Adrenal gland (tissue), 5 donors: ENCODE measurements at regions not wholly inside any gene's neighbourhood (a gene's known extent, or its start where the extent isn't known, plus 50 kb on each side); places are given as distances from the start of the nearest gene placed in this dataset.

Experiments
- POLR2A ChIP-seq, 2 donors: fragments of 450-650 bp; IDR thresholded peaks; one replicate each; pipeline ENCODE4 v1.6.1; 2017; ENCODE audit warnings: antibody characterized with exemption in 2 of 2, mild to moderate bottlenecking in 2 of 2, moderate library complexity in 1 of 2
- TF ChIP-seq, protein P1 (sequence below), 6 experiments: fragments of 450-650 bp in 4 of 6; fragments of 200-600 bp in 2 of 6; sonication (generic) in 1 of 6; IDR thresholded peaks; 1 replicate in 5 of 6; 2 replicates in 1 of 6; pipeline versions ENCODE4 v1.5.1 to v1.8.0; 2016 to 2021; ENCODE audit warnings: antibody characterized with exemption in 6 of 6, mild to moderate bottlenecking in 2 of 6, moderate library complexity in 1 of 6
- donor health status: DM: no; HTN: no; CAD: no.

DNA sequence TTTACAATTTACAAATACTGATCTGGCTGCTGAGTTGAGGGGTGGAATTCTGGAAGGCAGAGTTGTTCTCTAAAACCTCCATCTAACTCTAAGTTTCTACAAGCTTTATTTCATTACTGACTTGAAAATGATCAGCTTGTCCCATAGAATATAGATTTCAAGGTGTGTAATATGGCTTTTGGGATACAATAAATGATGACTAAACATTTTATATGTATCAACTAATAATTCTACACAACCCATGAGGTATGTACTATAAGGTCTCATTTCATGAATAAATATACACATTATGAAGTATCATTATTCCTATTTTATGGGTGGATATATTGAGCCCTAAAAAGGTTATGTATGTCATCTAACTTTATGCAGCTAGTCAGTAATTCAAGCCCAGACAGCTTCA lies 1214.3 kb upstream of the SORCS1 start:
- TF ChIP-seq, protein P1, sequence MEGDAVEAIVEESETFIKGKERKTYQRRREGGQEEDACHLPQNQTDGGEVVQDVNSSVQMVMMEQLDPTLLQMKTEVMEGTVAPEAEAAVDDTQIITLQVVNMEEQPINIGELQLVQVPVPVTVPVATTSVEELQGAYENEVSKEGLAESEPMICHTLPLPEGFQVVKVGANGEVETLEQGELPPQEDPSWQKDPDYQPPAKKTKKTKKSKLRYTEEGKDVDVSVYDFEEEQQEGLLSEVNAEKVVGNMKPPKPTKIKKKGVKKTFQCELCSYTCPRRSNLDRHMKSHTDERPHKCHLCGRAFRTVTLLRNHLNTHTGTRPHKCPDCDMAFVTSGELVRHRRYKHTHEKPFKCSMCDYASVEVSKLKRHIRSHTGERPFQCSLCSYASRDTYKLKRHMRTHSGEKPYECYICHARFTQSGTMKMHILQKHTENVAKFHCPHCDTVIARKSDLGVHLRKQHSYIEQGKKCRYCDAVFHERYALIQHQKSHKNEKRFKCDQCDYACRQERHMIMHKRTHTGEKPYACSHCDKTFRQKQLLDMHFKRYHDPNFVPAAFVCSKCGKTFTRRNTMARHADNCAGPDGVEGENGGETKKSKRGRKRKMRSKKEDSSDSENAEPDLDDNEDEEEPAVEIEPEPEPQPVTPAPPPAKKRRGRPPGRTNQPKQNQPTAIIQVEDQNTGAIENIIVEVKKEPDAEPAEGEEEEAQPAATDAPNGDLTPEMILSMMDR (IDR thresholded peaks at IDR 0.05) = no peak
- TF ChIP-seq POLR2A (IDR thresholded peaks at IDR 0.05) = no peak
